GM21825 (cell line): ENCODE measurements at regions not wholly inside any gene's neighbourhood (a gene's known extent, or its start where the extent isn't known, plus 50 kb on each side); places are given as distances from the start of the nearest gene placed in this dataset.
"Not testable (repeated sequence)": the region's sequence is repeated elsewhere in the genome, so short reads cannot be mapped to it uniquely, and the experiment has no call there.

Source experiments
- ATAC-seq: cut with Tn5 transposase; IDR thresholded peaks from one replicate; pipeline ENCODE4 v1.9.1; 2021; ENCODE audit warnings: mild to moderate bottlenecking, moderate library complexity; ENCODE audit not compliant: unreplicated experiment

DNA sequence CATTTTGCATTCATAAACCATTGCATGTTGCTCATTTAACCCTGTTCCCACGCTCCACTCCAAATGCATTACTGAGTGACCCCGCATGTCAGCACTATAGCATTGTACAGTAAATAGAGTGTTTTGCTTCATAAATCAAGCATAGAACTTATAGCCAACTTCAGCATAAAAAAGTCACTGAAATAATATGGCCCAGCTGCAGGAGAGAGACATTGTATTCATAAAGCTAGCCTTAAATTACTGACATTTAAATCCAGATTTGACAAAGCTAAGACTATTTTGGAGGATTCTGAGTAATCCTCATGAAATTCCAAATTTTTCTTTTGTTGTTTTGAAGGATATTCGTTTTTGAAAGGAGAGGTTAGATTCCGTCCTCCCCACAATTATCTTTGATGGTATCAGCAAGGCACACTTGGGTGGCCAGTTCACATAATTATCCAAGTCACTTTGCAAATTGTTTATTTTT is 320.9 kb upstream of the TCF4 start:
- no peak for ATAC-seq

- ATAC-seq = no peak
Measured at GRCh38 chr18:55907453-55908175, 319.6 kb upstream of the TCF4 start.

DNA sequence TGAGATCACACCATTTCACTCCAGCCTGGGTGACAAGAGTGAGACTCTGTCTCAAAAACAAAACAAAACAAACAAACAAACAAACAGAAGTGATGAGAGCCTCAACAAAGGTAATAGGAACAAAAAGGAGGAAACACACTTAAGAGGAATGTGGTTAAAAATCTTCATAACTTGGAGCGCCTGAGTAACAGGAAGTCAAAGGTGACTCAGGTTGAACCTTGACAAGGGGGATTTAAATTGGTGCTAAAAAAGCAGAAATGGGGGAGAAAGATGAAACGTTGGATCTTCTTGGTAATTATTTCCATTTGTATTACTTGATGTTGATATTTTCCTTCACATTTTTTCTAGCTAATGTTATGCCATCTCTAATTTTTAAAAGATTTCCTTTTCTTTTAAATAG is 318.5 kb upstream of the TCF4 start:
- ATAC-seq = no peak

GRCh38 chr18:55903911-55904310 is 315.9 kb upstream of the TCF4 start:
- ATAC-seq = no peak

DNA sequence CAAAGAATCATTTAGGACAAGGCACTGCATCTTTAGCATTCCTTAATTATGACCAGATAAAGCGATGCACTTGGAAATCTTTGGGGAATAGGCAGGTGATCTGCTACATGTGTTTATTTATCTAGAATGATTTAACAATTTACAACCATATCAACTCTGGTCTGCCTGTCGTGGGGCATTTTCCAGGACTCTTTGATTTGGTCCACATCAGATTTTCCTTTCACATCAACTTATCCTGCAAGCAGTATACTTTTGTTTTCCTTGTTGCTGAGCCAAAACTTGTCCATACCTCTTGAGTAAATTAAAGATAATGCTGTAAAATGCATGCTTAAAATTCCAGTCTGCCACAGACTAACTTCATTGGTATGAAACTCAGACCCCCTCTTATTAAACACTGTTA is 312.4 kb upstream of the TCF4 start:
- ATAC-seq = no peak

- ATAC-seq = no peak
Measured at GRCh38 chr18:55897091-55897689, 309.2 kb upstream of the TCF4 start.

DNA sequence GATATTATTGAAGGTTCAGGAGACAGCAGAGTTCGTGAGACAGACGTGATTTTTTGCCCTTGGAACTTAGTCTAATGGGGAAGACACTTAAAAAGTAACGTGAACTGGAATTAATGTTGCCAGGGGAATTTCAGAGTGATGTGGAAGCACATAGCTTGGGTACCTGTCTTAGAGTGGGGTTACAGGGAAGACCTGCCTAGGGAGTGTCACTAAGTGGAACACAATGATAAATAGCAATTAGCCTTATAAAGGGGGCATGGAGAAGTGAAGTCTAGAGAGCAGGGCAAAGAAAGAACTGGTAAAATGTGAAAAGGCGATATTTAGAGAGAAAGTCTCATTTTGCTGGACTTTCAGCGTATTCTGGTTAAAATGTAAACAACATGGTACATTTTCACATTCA is 306.0 kb upstream of the TCF4 start:
- no peak for ATAC-seq

GRCh38 chr18:55892862-55893813 is 305.1 kb upstream of the TCF4 start:
- not testable (repeated sequence) for ATAC-seq

DNA sequence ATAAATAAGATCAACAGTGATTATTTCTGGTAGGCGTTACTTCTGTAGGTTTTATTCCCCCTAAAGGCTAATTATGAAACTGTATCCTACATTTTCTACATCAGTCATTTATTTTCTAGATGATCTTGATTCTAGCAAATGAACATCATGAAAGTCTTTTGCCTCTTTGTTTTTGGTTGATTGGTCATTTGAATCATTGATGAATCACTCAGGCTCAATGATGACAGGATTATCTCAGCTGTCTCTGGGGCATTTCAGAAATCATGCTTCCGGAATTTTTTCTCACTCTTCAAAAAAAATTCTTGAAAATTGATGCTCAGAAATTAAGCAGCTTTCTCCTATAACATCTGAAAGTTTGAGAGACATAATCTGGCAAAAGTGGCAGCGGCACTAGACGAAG is 298.9 kb upstream of the TCF4 start:
- no peak for ATAC-seq

GRCh38 chr18:55884498-55884897 is 296.5 kb upstream of the TCF4 start:
- ATAC-seq = no peak

- no peak for ATAC-seq
Measured at GRCh38 chr18:55880617-55881016, 292.6 kb upstream of the TCF4 start.

DNA sequence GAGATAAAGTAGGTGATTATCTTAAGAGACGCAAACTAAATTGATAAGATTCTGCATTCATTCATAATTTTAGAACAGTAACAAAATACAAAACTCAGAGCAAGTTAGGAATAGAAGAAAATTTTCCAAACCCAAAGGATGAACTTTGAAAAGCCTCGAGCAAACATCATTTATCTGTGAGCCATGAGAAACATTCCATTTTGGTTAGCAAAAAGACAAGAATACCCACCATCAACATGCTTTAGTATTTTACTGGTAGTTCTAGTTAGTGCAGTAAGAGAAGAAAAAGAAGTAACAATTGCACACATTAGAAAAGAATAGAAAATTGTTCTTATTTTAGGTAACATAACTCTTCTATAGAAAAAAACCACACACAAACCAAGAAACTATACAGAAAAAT is 291.3 kb upstream of the TCF4 start:
- no peak for ATAC-seq

GRCh38 chr18:55878224-55878623 is 290.2 kb upstream of the TCF4 start:
- no peak for ATAC-seq

- ATAC-seq = no peak
Measured at GRCh38 chr18:55877321-55877720, 289.3 kb upstream of the TCF4 start.

- no peak for ATAC-seq
Measured at GRCh38 chr18:55876254-55876653, 288.3 kb upstream of the TCF4 start.

- ATAC-seq = no peak
Measured at GRCh38 chr18:55875371-55875901, 287.4 kb upstream of the TCF4 start.

DNA sequence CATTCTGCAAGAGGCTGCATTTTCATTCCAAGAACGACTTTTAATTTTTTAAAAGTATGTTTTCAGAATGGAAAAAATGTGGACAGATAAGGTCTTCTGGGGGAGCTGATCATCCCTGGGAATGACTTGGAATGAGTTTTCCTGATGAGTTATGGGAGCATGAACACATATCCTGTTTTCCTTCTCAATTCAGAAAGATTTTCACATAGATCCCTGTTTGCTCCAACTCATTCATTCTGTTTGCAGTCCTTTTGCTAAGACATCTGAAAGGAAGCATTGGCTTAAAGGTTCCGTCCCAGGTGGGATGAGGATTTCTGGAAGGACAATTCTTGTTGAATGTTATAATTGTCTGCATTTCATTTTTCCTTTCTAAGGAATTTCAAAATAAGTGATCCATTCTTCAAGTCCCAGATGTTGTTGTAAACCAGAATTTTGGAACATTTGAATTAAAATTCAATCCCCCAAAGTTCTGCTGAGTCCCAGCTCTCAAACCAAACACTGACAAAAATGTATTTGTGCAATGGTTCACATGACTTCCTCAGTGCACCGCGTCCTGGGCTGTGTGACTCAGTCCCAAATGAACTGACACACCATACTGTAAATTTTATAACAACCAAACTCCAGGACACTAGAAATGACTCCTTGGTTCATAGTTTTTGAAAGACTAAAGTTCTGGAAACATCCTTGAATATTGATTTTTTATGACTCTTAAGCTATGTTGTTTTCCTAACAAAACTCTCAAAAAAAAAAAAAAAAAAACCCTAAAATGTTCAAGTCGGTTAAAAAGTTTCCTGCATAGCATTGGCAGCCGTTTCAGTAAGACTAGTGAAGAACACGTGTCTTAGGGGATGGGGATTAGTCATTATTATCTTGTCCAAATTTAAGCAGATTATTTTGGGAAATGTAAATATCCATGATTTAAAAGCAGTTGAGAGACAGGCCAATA is 281.8 kb upstream of the TCF4 start:
- no peak for ATAC-seq

- ATAC-seq = no peak
Measured at GRCh38 chr18:55868909-55869308, 280.9 kb upstream of the TCF4 start.

- ATAC-seq = no peak
Measured at GRCh38 chr18:55866886-55867285, 278.9 kb upstream of the TCF4 start.

DNA sequence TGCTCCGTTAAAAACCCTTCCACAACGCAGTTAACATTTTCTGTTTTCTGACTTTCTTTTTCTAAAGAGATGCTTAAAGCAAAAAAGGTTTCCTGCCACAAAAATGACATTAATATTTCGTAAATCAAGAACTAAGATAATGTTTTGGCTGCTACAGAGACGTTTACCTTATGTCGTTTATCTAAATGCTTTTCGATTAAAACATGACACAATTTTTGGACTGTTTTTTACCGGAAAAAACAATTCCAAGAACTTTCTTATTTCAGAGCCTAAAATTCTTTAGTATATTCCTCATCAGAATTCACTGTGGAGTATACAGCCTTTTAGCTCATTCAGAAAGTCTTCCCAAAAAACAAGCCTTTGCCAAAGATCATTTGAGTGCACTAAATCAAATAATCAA is 278.0 kb upstream of the TCF4 start:
- ATAC-seq = no peak
